Activated CD8-positive, alpha-beta memory T cell treated with anti-CD3 and anti-CD28 coated beads, Interleukin-2, amount 50 U/mL, for 1 hour (primary cell): ENCODE measurements at regions not wholly inside any gene's neighbourhood (a gene's known extent, or its start where the extent isn't known, plus 50 kb on each side); places are given as distances from the start of the nearest gene placed in this dataset.
"Not testable (repeated sequence)": the region's sequence is repeated elsewhere in the genome, so short reads cannot be mapped to it uniquely, and the experiment has no call there.

Experiments
- DNase-seq: peaks from one replicate; pipeline ENCODE4 v3.0.0-alpha.2; 2020; ENCODE audit errors: extremely low read depth

DNA sequence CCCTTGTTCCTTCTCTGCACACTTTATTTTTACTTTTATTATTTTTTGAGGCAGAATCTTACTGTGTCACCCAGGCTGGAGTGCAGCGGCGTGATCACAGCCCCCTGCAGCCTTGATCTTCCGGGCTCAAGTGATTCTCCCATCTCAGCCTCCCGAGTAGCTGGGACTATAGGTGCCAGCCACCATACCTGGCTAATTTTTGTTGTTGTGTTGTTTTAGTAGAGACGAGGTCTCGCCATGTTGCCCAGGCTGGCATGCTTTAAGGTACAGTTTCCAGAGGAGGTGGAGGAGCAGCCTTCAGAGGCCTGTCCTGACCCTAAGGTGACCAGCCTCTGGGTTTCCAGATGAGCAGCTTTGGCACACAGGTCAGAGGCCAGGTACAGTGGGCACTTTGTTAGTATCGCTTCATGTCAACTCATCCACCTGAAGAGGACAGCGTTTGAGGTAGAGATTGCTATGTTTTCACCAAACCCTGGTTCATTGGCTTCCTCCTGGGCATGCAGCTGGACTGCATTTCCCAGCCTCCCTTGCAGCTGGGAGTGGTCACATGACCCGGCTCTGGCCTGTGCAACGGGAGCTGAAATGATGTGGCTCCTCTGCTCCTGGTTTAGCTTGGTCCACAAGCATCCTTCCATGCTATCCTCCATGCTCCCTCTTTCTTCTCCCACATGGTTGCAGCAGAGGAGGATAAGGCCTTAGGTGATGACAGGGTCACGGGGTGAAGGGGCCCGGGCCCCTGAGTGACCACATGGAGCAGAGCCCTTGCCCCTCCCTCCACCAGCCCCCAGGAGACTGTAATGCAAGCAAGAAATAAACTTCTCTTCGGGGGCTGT lies 139.3 kb upstream of the IER5L start:
- DNase-seq, result no peak

DNA sequence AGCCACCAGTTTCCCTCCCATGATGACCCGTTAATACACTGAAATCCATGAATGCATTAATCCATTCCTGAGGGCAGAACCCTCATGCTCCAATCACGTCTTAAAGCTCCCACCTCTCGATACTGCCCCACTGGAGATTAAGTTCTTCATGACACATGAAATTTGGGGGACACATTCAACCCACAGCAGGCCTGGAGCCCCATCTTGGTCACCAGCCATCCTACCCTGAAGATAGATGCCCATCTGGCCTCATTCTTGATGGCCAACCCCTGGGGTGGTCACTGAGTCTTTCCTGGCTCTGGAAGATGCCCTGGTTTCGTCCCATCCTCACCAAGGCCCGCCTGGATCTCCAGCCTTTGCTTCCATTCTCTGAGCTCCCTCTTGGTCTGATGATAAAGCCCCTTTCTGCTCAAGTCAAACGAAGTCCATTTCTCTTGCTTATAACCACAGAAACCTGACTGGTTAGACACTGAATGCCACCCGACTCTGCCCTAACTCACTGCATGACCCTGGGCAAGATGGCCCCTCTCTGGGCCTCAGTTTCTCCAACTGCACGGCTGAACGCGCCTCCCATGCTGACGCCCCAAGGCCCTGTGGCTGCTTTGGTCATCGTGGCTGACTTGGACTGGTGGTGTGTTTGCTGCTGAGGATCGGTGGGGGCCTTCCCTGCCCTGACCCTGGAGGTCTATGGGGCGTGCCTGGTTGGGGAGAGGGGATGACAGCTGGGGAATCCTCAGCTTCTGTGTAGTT lies 138.4 kb upstream of the IER5L start:
- DNase-seq, result no peak

DNA sequence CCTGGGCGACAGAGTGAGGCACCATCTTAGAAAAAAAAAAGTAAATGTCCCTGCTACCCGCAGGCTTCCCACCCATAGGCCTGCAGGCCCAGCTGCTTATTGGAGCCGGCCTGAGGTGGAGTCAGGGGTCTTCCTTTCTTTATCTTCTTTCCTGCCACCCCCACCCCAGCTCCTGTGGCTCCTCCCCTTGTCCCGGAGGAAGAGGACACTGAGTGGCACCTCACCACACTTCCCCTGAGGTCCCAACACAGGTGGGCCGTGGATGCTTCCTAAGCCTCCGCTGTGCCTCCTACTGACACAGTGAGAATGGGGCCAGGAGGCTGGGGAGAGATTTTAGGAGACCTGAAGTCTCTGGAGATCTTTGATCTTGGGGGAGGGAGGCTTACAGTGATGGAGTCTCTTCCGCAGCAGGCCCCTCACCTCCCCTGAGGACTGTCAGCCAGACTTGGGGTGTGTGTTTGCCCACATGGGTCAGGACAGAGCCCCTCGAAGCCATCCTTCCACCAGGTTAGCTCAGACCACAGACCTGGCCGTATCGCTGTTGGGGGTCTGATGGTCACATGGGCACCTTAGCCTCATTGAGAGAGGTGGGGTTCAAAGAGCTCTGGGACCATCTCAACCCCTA lies 135.4 kb upstream of the IER5L start:
- no peak for DNase-seq

DNA sequence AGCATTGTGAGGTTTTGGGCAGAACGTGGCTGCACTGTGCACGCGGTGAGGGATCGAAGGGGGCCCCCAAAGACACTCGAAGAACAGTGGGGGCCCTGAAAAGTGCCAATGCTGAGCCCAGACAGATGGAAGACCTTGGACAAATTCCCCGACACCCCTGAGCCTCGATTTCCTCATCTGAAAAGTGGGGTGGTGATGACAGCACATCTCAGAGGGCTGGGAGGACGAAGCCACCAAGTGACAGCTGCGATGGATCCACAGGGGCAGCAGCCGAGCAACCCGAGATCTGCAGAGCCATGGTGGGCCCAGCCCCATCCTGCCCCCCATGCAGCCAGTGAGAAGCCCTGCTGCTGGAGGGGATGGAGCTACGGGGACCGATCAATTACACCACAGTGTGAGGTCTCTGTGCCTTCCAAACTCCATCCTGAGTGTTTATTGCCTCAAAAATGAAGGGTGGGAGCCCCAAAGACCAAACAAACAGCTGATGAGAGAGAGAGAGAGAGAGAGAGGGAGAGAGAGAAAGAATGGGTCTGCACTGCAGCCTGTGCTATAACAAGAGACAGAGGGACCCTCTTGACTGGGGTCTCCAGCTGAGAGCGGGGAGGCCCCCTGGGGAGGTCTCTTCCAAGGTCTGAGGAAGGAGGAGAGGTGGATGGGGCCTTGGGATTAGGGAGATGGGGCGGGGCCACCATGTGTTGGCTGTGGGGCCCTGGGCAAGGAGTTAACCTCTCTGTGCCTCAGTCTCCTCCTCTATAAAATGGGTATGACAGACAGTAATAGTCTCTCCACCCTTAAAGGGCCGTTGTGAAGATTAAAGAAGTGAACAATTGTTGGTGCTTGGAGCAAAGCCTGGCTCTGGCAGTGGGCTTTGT lies 134.4 kb upstream of the IER5L start:
- DNase-seq, result no peak

DNA sequence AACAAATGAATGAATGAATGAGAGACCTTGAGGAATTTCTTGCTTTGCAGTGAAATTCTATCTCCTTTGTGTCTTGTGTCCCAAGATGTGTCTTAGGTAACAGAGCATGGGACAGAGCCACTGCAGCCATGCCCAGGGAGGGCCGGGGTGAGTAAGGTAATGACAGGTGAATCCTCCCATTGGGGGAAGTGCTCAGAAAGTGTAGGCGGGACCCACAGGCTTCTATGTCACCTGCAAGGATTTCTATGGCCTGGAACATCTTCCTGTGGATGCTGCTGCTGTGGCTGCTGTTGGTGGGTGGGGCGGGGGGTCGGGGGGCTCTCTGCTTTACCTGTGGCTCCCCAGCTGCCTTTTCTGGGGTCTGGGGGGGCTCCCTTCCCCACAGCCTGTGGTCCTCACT lies 133.6 kb upstream of the IER5L start:
- no peak for DNase-seq

DNA sequence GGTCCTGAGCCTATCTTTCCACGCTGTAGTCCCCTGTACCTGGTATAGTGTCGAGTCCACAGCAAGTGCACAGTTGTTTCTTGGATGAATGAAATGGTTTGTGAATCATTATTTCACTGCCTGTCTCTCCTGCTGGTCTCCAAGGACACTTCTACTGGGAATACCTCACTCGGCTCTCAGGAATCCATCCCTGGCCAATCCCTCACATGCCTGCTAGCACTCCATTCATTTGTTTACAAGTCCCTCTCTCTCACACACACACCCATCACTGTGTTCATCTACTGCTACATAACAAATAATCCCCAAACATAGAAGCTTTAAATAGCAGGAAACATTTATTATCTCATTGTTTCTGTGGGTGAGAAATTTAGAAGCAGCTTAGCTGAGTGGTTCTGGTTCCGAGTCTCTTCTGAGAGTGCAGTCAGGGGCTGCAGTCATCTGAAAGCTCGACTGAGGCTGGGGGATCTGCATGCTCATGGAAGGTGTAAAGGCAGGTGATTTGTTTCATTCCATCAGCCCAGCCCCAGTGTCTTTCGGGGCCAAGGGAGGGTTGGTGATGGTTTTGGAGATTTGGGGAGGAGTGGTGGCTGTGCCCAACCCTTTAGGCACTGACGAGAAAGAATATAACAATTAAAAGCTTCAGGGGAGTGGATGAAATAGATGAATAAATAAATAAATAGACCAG lies 132.7 kb upstream of the IER5L start:
- DNase-seq, result no peak

DNA sequence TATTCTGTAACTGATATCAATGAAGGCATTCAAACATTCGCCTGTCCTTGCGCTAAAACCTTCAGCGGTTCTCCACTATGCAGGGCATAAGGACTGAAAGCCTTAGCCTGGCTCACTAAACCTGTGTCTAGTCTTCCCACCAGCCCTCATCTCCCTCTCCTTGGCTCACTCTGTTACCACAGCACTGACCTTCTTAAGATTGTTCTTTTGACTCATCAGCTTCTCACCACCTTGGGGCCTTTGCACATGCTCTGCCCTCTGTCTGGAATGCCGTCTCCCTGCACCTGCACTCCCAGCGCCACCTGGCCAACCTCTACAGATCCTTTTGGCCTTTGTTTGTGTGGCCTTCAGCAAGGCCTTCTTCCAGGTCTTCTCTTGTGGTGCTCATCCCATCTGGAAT lies 131.8 kb upstream of the IER5L start:
- DNase-seq, result no peak

DNA sequence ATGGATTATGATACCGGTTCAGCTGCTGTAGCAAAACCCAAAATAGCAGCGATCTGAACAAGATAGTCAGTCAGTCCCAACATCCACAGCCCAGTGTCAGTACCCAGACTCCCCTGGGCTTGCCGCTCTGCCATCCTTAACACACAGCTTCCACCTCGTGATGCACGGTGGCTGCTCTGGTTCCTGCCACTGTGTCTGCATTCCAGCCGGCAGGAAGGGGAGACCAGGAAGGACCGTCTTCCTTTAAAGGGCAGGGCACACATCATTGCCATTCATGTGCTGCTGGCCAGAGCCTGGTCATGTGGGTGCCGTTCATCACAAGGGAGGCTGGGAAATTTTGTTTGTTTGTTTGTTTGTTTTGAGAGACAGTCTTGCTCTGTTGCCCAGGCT lies 131.0 kb upstream of the IER5L start:
- DNase-seq, result no peak

DNA sequence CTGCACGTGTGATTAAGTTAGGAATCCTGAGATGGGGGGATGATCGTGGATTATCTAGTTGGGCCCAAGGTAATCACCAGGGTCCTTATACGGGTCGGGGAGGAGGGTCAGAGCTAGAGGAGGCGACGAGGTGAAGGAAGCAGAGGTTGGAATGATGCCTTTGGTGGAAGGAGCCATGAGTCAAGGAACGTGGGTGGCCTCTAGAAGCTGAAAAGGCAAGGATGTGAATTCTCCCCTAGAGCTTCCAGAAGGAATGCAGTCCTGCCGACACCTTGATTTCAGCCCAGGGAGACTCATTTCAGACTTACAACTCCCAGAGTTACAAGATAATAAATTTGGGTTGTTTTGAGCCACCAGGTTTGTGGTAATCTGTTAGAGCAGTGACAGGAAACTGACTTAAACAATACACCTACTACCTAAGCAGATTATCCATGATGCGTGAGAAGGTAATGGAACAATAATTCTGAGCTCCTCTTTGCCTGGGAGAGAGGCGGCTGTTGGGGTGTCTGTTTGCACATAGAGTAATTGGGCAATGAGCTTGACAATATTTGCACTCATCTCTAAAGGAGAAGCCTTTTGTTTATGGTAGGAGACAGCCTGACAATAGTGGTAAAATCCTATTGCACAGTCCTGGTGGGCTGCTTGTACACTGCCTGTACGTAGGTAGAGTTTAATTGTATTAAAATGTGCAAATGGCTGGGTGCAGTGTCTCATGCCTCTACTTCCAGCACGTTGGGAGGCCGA lies 129.3 kb upstream of the IER5L start:
- DNase-seq, result no peak

DNA sequence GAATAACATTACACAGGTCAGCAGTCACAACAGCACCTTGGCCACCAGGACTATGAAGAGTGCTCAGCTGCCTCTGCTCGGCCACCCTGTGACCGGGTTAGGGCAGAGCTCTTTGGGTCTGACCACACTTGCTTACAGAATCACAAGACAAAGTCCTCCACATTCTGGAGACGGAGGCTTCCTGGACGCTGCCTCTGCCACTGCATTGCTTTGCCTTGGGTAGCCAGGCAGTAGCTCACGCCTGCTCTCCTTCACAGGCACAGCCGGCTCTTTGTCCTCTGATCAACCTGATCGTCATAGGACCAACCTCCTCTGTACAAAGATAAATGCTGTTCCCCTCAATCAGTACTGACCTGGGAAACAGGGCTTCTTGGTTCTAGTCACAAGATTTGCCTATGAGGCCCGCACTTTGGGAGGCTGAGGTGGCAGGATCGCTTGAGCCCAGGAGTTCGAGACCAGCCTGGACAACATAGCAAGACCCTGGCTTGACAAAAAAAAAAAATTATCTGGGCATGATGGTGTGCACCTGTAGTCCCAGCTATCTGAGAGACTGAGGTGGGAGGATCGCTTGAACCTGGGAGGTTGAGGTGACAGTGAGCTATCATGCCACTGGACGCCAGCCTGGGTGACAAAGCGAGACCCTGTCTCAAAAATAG lies 128.4 kb upstream of the IER5L start:
- DNase-seq, result no peak

DNA sequence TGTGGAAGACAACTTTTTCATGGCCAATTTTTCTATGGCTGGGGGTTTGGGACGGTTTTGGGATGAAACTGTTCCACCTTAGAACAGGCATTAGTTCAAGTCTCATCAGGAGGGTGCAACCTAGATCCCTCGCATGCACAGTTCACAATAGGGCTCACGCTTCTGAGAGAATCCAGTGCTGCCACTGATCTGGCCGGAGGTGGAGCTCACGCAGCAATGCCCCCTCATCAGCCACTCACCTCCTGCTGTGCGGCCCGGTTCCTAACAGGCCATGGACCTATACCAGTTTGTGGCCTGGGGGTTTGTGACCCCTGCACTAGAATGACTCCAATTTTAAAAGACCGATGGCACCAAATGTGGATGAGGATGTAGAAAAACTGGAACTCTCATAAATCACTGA lies 127.2 kb upstream of the IER5L start:
- no peak for DNase-seq

DNA sequence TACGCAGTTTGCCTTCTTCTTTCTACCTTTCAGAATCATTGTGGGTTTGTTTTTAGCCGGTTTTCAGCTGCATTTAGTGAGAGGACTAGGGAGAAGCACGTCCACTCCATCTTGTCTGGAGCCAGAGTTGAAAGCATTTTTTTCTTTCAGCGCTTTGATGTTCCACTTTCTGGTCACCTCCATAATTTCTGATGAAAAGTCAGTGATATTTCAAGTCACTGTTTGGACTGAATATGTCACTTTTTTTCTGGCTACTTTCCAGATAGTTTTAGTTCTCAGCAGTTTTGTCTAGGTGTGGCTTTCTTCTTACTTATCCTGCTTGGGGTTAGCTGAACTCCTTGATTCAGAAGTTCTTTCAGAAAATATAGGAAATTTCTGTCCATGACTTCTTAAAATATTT lies 123.9 kb upstream of the IER5L start:
- no peak for DNase-seq

DNA sequence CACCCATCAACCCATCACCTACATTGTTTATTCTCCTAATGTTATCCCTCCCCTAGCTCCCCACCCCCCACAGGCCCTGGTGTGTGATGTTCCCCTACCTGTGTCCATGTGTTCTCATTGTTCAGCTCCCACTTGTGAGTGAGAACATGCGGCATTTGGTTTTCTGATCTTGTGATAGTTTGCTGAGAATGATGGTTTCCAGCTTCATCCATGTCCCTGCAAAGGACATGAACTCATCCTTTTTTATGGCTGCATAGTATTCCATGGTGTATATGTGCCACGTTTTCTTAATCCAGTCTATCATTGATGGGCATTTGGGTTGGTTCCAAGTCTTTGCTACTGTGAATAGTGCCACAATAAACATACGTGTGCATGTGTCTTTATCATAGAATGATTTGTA lies 118.1 kb upstream of the IER5L start:
- not testable (repeated sequence) for DNase-seq

DNA sequence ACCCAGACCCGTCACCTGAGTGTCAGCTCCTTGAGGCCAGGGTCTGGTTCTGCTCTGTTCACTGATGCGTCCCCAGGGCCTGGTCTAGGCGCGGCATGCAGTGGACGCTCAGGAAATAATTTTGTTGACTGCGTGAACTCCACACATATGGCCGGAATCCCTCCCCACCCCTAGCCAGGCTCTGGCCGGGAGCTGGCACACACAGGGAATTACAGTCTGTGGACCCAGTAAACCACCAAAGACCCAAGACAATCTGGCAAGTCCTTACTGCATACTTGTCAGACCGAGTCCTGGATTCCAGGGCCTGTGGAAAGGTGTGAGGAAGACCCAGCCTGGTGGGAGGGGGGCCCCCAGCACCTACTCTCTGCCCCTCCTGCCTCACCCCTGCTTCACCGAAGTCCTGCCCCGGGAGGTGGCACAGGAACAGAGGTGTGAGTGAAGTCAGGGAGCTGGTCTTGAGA lies 113.0 kb upstream of the IER5L start:
- no peak for DNase-seq

DNA sequence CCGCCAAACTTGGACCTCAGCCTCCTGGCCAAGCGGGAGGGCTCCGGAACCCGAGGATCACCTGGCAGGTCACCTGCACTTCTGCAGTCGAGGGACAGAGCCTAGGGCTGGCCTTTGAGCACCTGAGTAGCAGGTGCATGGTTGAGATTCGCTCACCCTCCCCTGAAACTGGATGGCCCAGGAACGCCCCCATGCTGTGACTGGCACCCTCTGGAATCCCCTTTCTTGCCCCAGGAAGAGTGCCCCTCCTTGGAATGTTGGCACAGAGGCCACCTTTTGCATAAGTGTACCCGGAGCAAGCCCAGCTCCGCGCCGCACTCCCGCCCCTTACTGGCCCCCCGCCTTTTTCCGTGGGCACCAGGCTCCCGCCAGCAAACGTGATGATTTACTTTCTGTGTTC lies 112.5 kb upstream of the IER5L start:
- no peak for DNase-seq

DNA sequence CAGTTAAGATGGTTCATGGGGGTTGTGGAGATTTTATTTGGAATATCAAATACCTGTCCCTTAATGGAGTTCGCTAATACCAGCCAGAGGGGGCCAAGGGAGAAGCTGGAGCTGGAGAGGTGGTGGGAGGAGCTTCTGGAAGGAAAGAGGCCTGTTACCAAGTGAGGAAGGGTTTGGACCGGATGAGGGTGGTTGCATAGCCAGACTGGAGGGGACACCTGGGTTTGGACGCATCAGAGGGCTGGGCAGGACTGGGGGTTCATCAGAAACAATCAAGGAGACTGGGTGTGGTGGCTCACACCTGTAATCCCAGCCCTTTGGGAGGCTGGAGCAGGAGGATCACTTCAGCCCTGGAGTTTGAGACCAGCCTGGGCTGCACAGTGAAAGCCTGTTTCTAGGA lies 111.8 kb upstream of the IER5L start:
- no peak for DNase-seq

DNA sequence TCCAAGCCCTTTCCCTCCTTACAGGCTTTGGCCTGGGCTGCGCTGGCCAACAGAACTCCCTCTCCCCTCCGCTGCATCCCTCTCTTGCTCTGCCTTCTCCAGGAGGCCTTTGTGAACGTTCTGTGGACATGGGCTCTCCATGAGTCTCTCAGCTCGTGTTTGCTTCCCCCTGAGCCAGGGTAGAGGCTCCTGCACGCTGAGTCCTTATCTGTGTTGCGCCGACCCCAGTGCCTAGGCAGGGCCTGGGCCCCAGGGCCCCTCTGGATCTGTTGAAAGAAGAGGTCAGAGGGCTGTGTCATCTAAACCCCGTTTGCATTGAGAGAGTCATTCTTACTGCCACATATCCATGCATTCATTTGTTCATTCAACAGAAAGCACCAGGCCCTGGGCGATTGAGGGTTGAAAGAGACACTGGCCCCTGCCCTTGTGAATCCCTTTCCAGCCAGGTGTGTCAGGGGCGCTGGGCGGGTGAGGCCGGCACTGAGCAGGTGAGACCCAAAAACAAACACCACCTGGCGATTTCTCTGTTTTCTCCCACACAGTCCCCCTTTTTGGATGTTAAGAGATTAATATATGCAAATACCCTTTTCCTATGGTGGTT lies 111.2 kb upstream of the IER5L start:
- DNase-seq, result no peak

DNA sequence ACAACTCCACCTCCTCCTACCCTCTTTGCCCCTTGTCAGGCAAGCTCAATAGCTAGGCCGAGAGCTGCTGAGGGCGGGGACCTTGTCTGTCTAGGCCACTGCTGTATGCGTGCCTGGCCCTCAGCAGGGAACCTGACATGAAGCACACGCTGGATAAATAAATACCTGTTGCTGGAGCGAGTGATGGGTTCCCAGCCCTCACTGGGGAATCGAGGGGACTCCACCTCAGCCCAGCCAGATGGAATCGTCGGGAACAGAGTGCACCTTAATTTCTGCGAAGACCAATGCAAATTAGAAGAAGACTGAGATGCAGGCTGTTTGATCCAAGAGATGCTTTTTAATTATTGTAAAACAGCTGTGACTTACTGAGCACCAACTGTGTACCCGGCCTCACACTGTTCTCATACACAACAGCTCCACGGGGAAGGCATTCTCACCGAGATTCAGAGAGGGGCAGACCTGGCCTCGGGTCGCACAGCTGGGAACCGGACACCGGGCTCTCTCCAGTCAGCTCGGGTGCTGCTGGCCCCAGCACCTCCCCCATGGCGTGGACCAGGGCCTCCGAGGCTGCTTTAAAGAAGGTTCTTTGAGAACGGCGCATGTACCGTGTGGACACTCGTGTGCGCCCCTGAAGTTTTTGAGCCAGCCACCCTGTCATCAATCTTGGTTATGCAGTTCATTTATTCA lies 109.7 kb upstream of the IER5L start:
- no peak for DNase-seq
